CD14-positive monocyte (primary cell): ENCODE measurements at regions not wholly inside any gene's neighbourhood (a gene's known extent, or its start where the extent isn't known, plus 50 kb on each side); places are given as distances from the start of the nearest gene placed in this dataset.

Experiments
- DNase-seq, 3 donors: peaks; one replicate each; pipeline ENCODE4 v3.0.0-alpha.2; 2011 to 2022
- H2AFZ ChIP-seq: 2 replicates; pipeline ENCODE4 v1.6.0; 2012; ENCODE audit warnings: mild to moderate bottlenecking, low read depth, low read length, inconsistent platforms; ENCODE audit not compliant: insufficient read depth, poor library complexity, severe bottlenecking
- H3K27ac ChIP-seq, 2 donors: 1 replicate in 1 of 2; 2 replicates in 1 of 2; pipeline ENCODE4 v1.5.1; 2012 to 2013; ENCODE audit warnings: low read length in 2 of 2, control low read depth in 1 of 2, inconsistent platforms in 1 of 2, low read depth in 1 of 2, mild to moderate bottlenecking in 1 of 2
- H3K27me3 ChIP-seq, 2 donors: one replicate each; pipeline versions ENCODE4 v1.6.0 to v1.6.1; 2011 to 2013; ENCODE audit warnings: low read length in 2 of 2; ENCODE audit not compliant: control insufficient read depth in 2 of 2, insufficient read depth in 2 of 2
- H3K36me3 ChIP-seq, 2 donors: replicated peaks in 1 of 2; 1 replicate in 1 of 2; 2 replicates in 1 of 2; pipeline versions ENCODE4 v1.5.1 to v1.6.1; 2012 to 2013; ENCODE audit warnings: low read length in 2 of 2, control low read depth in 1 of 2, inconsistent platforms in 1 of 2, mild to moderate bottlenecking in 1 of 2; ENCODE audit not compliant: insufficient read depth in 2 of 2, control insufficient read depth in 1 of 2
- H3K4me1 ChIP-seq, 2 donors: 1 replicate in 1 of 2; 2 replicates in 1 of 2; pipeline versions ENCODE4 v1.5.1 to v1.6.1; 2012 to 2013; ENCODE audit warnings: low read length in 2 of 2, control low read depth in 1 of 2, inconsistent platforms in 1 of 2, mild to moderate bottlenecking in 1 of 2, moderate library complexity in 1 of 2; ENCODE audit not compliant: insufficient read depth in 2 of 2, control insufficient read depth in 1 of 2
- H3K4me2 ChIP-seq: replicated peaks from 2 replicates; pipeline ENCODE3; 2012; ENCODE audit warnings: low read length, moderate library complexity, mild to moderate bottlenecking; ENCODE audit not compliant: poor library complexity, severe bottlenecking; ENCODE audit errors: extremely low read depth
- H3K4me3 ChIP-seq, 3 experiments: fragments of 200-600 bp in 1 of 3; sonication (generic) in 1 of 3; replicated peaks in 1 of 3; 1 replicate in 2 of 3; 2 replicates in 1 of 3; pipeline ENCODE4 v1.5.1; 2011 to 2013; ENCODE audit warnings: low read length in 3 of 3, mild to moderate bottlenecking in 3 of 3, control low read depth in 2 of 3, low read depth in 2 of 3, inconsistent platforms in 1 of 3, moderate library complexity in 1 of 3
- H3K79me2 ChIP-seq: 2 replicates; pipeline ENCODE4 v1.6.0; 2012; ENCODE audit warnings: mild to moderate bottlenecking, control low read depth, inconsistent platforms, low read length, moderate library complexity; ENCODE audit not compliant: insufficient read depth
- H3K9ac ChIP-seq: 2 replicates; pipeline ENCODE4 v1.6.0; 2017; ENCODE audit warnings: low read length, mild to moderate bottlenecking; ENCODE audit not compliant: insufficient read depth, poor library complexity, severe bottlenecking
- H3K9me3 ChIP-seq, 2 donors: replicated peaks in 1 of 2; 1 replicate in 1 of 2; 2 replicates in 1 of 2; pipeline versions ENCODE4 v1.5.1 to v1.6.1; 2012 to 2013; ENCODE audit warnings: low read length in 2 of 2, control low read depth in 1 of 2; ENCODE audit not compliant: control insufficient read depth in 1 of 2, insufficient read depth in 1 of 2
- H4K20me1 ChIP-seq: 2 replicates; pipeline ENCODE4 v1.6.0; 2012; ENCODE audit warnings: mild to moderate bottlenecking, low read length, control low read depth, moderate library complexity; ENCODE audit not compliant: insufficient read depth
- H3K27ac Mint-ChIP-seq, 7 donors: one replicate each; pipeline ENCODE4 v1.8.0; 2020; ENCODE audit warnings: mild to moderate bottlenecking in 7 of 7, mixed read lengths in 7 of 7, moderate library complexity in 6 of 7, inconsistent platforms in 2 of 7
- H3K27me3 Mint-ChIP-seq, 3 donors: one replicate each; pipeline ENCODE4 v1.8.0; 2021 to 2022; ENCODE audit warnings: low read depth in 3 of 3, mild to moderate bottlenecking in 3 of 3, mixed read lengths in 3 of 3, moderate library complexity in 3 of 3, inconsistent platforms in 1 of 3
- H3K36me3 Mint-ChIP-seq, 2 donors: one replicate each; pipeline ENCODE4 v1.8.0; 2020; ENCODE audit warnings: mixed read lengths in 2 of 2, inconsistent platforms in 1 of 2, mild to moderate bottlenecking in 1 of 2
- H3K4me1 Mint-ChIP-seq: one replicate; pipeline ENCODE4 v1.8.0; 2020; ENCODE audit warnings: mild to moderate bottlenecking, mixed read lengths
- H3K4me3 Mint-ChIP-seq, 2 donors: one replicate each; pipeline ENCODE4 v1.8.0; 2020; ENCODE audit warnings: mild to moderate bottlenecking in 2 of 2, mixed read lengths in 2 of 2, moderate library complexity in 1 of 2
- H3K9me3 Mint-ChIP-seq, 7 donors: one replicate each; pipeline ENCODE4 v1.8.0; 2020 to 2022; ENCODE audit warnings: mixed read lengths in 7 of 7, mild to moderate bottlenecking in 6 of 7, moderate library complexity in 6 of 7, inconsistent platforms in 2 of 7
- WGBS: methylation state at CpG from one replicate; pipeline ENCODE4 v1.1.5; 2013; ENCODE audit warnings: missing lambda C conversion rate; ENCODE audit not compliant: insufficient coverage; 5-methylcytosine and 5-hydroxymethylcytosine counted together
- intact Hi-C, 2 donors: fragments of 100-400 bp; cut with micrococcal nuclease; formaldehyde crosslinking; loops; one replicate each; pipeline versions ENCODE4 v1.15.0 to v1.15.1; 2023
- TF ChIP-seq, protein P1 (sequence below): fragments of 200-600 bp; IDR thresholded peaks from one replicate; pipeline ENCODE4 v1.8.0; 2022; ENCODE audit warnings: antibody characterized with exemption, mild to moderate bottlenecking

DNA sequence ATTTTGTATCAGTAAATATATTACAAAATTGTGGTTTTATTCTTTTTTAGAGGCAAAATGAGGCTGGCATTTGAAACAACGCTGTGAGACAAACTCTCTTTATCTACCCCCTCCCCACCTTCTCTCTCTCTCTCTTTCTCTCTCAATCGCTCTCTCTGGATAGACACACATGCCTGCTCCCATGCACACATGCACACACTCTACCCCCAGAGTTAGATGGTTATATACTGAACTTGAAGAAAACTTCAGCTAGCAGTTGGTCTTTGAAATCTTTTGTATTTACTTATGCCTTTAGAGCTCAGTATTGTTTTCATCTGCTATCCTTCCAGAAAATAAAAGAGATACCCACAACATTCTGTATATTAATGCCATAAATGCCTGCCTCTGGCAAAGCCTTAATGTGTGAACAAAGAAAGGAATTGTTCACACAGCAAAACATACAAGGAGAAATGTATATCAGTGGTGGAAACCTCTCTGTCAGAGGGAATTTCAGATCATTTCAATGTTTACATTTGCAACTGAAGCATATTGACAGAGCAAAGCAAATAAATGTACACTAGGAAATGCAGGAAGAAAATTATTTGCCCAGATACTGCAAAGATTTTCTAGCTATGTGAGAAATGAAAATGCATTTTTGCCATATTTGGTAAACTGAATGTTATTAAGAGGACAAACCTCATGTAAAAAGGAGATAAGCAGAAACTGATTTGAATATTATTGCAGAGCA is 217.0 kb upstream of the UBE2E3 start:
- Mint-ChIP-seq H3K9me3 (peaks cover 1 to 6% (median 4%) of the 10 kb centered on the region in 7 donors), H3K27me3 (peaks cover 0 to 5% (median 2%) of the 10 kb centered on the region in 3 donors), H3K4me3 (no peak overlapping the region), H3K36me3 (no peaks in the 10 kb centered on the region), H3K4me1 (no peaks in the 10 kb centered on the region), H3K27ac (no peak overlapping the region)
- no CpG with 5 or more reads among the region's 2 CpGs for WGBS
- H3K27me3 ChIP-seq = no peaks in the 10 kb centered on the region
- no peak overlapping the region for H3K4me2 ChIP-seq
- intact Hi-C loops = no loop called here
- H3K9me3 ChIP-seq = no peaks in the 10 kb centered on the region
- H3K4me3 ChIP-seq = no peak overlapping the region
- H3K79me2 ChIP-seq = no peaks in the 10 kb centered on the region
- TF ChIP-seq, protein P1, sequence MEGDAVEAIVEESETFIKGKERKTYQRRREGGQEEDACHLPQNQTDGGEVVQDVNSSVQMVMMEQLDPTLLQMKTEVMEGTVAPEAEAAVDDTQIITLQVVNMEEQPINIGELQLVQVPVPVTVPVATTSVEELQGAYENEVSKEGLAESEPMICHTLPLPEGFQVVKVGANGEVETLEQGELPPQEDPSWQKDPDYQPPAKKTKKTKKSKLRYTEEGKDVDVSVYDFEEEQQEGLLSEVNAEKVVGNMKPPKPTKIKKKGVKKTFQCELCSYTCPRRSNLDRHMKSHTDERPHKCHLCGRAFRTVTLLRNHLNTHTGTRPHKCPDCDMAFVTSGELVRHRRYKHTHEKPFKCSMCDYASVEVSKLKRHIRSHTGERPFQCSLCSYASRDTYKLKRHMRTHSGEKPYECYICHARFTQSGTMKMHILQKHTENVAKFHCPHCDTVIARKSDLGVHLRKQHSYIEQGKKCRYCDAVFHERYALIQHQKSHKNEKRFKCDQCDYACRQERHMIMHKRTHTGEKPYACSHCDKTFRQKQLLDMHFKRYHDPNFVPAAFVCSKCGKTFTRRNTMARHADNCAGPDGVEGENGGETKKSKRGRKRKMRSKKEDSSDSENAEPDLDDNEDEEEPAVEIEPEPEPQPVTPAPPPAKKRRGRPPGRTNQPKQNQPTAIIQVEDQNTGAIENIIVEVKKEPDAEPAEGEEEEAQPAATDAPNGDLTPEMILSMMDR = no peak
- no peak for DNase-seq
- H2AFZ ChIP-seq = no peak overlapping the region
- H4K20me1 ChIP-seq = no peaks in the 10 kb centered on the region
- H3K36me3 ChIP-seq = no peaks in the 10 kb centered on the region
- H3K9ac ChIP-seq = no peak overlapping the region
- no peak overlapping the region for H3K27ac ChIP-seq
- no peaks in the 10 kb centered on the region for H3K4me1 ChIP-seq

DNA sequence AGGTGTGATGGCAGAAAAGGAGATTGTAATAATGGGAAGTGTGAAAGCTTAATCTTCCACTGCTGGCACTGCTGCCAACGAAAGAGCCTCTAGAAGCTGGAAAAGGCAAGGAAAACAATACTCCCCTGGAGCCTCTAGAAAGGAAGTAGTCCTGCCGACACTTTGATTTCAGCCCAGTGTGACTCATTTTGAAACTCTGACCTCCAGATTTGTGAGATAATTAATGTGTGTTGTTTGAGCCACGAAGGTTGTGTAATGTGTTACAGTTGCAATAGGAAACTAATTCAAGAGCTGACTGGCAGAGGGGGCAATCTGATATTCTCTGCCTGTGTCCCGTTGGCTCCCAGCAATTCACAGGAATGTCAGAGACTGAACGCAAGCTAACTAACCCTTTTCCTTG is 219.2 kb upstream of the UBE2E3 start:
- H3K4me2 ChIP-seq = no peak overlapping the region
- no peaks in the 10 kb centered on the region for H3K36me3 Mint-ChIP-seq
- peaks cover 0 to 5% (median 2%) of the 10 kb centered on the region in 3 donors for H3K27me3 Mint-ChIP-seq
- H3K4me3 ChIP-seq = no peak overlapping the region
- no peaks in the 10 kb centered on the region for H3K79me2 ChIP-seq
- 66% methylated on average over 3 of the region's 5 CpGs for WGBS
- H3K4me3 Mint-ChIP-seq = no peak overlapping the region
- no peak overlapping the region for H2AFZ ChIP-seq
- H3K27me3 ChIP-seq = no peaks in the 10 kb centered on the region
- H3K9ac ChIP-seq = no peak overlapping the region
- H3K9me3 Mint-ChIP-seq = peaks cover 0 to 4% (median 2%) of the 10 kb centered on the region in 7 donors
- H4K20me1 ChIP-seq = no peaks in the 10 kb centered on the region
- no peaks in the 10 kb centered on the region for H3K9me3 ChIP-seq
- no peaks in the 10 kb centered on the region for H3K4me1 ChIP-seq
- H3K27ac Mint-ChIP-seq = no peak overlapping the region
- no peaks in the 10 kb centered on the region for H3K36me3 ChIP-seq
- no peak for DNase-seq
- H3K27ac ChIP-seq = no peak overlapping the region
- H3K4me1 Mint-ChIP-seq = no peaks in the 10 kb centered on the region
- intact Hi-C loops = no loop called here
- TF ChIP-seq, protein P1 = no peak
